T47D (cell line): ENCODE measurements at regions not wholly inside any gene's neighbourhood (a gene's known extent, or its start where the extent isn't known, plus 50 kb on each side); places are given as distances from the start of the nearest gene placed in this dataset.
"Not testable (repeated sequence)": the region's sequence is repeated elsewhere in the genome, so short reads cannot be mapped to it uniquely, and the experiment has no call there.

Source experiments
- DNase-seq, 2 experiments: peaks; one replicate each; pipeline versions ENCODE4 v3.0.0 to v3.0.0-alpha.2; 2011 to 2012; ENCODE audit warnings: low read depth in 1 of 2, low spot score in 1 of 2
- JUND ChIP-seq: IDR thresholded peaks from 2 replicates; pipeline ENCODE4 v1.6.1; 2012; ENCODE audit warnings: low read depth
- in situ Hi-C: cut with HindIII; loops from 2 replicates; pipeline ENCODE4 v1.10.0; 2016; ENCODE audit warnings: low sequenced_read_pairs, low pct_unique_long_range_greater_than_20kb

DNA sequence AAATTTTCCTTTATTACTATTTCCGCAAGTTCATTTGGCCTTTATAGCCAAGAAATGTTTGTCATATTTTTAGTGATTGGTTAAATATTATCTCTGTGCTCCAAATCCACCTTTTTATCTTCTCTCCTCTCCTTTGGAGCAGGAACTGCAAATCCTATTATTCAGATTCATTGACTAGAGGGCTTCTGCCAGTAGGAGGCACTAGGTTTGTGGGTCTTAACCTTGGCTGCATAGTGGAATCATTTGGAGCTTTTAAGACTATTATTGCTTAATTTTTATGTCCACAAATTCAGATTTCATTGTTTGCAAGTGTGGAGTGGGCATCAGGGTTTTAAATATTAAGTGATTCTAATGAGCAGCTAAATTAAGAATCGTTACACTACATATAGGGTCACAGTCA is 75.3 kb upstream of the SYT10 start:
- DNase-seq = no peak
- no peak for TF ChIP-seq JUND
- in situ Hi-C loops = no loop called here

DNA sequence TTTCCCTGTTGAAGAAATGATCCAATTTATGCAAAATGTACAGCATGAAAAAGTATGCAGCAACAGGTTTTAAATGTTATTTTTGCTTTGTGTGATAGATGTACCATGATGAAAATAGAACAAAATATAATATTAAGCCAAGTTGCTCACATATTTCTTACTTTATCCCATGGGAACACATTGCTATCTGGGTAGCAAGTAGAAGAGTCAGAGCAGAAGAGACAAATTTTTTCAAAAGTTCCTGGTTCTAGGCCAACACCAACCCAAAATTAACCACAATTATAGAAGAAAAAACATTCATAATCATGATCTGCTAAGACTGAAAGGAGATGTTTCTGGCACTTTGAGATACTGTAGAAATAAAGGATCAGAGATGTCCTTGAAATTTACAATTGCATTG is 79.9 kb upstream of the SYT10 start:
- in situ Hi-C loops = no loop called here
- no peak for DNase-seq
- TF ChIP-seq JUND = no peak

GRCh38 chr12:33520505-33521302 is 81.1 kb upstream of the SYT10 start:
- in situ Hi-C loops = not testable (repeated sequence)
- DNase-seq = peak in 1 of 2 experiments; percentile 84

DNA sequence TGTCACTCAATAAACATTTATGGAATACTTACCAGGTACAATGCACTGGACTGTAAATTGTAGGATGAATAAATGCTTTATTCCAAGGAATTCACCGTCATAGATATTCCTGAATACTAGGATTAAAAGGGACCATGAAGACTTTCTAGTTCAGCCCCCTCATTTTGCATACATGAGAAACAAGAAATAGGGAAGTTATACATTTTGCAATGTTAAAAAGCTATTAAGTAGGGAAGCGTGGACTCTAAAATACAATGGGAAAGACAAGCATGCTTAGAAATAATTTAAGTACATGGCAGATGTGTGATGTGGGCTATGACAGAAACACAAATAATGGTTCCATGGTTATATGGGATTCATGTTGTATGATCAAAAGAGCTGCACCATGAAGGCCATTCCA is 89.4 kb upstream of the SYT10 start:
- in situ Hi-C loops = no loop called here
- DNase-seq = no peak
- TF ChIP-seq JUND = no peak

- no peak for TF ChIP-seq JUND
- DNase-seq = no peak
- in situ Hi-C loops = no loop called here
These were observed 90.2 kb upstream of the SYT10 start for GRCh38 chr12:33529810-33530209.

- no peak for TF ChIP-seq JUND
- DNase-seq = no peak
- in situ Hi-C loops = no loop called here
These were observed 91.6 kb upstream of the SYT10 start for GRCh38 chr12:33531261-33531660.

GRCh38 chr12:33533527-33533926 is 93.9 kb upstream of the SYT10 start:
- no peak for DNase-seq
- TF ChIP-seq JUND = no peak
- in situ Hi-C loops = no loop called here

GRCh38 chr12:33536431-33536830 is 96.8 kb upstream of the SYT10 start:
- TF ChIP-seq JUND = no peak
- in situ Hi-C loops = no loop called here
- no peak for DNase-seq

- in situ Hi-C loops = no loop called here
- no peak for TF ChIP-seq JUND
- no peak for DNase-seq
These were observed 106.4 kb upstream of the SYT10 start for GRCh38 chr12:33546004-33546403.

- in situ Hi-C loops = no loop called here
- DNase-seq = no peak
- no peak for TF ChIP-seq JUND
These were observed 107.5 kb upstream of the SYT10 start for GRCh38 chr12:33547084-33547483.

GRCh38 chr12:33550214-33550613 is 110.6 kb upstream of the SYT10 start:
- DNase-seq, in situ Hi-C loops: not testable (repeated sequence)

DNA sequence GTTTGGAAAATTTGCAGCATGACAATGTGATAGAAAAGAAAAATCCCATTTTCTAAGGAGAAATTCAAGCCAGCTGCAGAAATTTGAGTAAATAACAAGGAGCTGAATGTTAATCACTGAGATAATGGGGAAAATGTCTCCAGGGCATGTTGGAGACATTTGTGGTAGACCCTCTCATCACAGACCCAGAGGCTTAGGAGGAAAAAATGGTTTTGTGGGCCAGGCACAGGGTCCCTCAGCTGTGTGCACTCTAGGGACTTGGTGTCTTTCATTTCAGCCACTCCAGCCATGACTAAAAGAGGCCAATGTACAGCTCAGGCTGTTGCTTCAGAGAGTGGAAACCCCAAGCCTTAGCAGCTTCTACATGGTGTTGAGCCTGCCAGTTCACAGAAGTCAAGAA is 111.4 kb upstream of the SYT10 start:
- no peak for DNase-seq
- no peak for TF ChIP-seq JUND
- in situ Hi-C loops = no loop called here

GRCh38 chr12:33555128-33555527 is 115.5 kb upstream of the SYT10 start:
- in situ Hi-C loops = no loop called here

DNA sequence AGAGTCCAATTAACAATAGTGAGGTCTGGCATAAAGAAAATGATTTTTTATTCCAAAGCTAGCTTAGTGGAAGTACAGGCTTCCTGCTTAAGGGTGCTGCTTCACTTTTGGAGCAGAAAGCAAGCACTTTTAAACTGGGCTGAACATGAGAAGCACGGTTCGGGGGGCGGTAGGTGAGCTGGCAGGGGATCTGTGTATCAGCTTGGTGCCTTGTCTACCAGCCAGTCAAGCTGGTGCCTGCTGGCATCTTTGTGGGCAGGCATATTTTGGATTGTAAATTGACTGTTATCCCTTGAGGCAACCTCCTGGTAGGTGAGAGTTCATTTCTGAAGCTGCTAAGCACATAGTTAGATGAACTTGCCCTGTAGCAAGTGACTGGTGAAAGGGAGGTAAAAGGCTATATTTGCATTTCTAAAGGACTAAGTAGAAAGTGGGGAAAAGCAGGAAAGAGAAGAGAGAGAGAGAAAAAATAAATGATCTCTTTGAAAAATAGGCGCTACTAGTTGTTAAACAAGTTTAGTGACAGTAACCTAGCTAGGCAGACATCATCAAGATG is 121.1 kb upstream of the SYT10 start:
- in situ Hi-C loops = no loop called here
- TF ChIP-seq JUND = no peak
- DNase-seq = peak in 1 of 2 experiments; percentile 5

More at GRCh38 chr12:33555128-33555527, 115.5 kb upstream of the SYT10 start:
- no peak for TF ChIP-seq JUND
- DNase-seq = no peak
